ENCODE measurements at regions not wholly inside any gene's neighbourhood (a gene's known extent, or its start where the extent isn't known, plus 50 kb on each side); places are given as distances from the start of the nearest gene placed in this dataset.
A peak's percentile ranks its signal among the peaks of the same experiment; 100 is the strongest.

- DNase-seq: no peak
Observed at GRCh38 chr9:76557674-76558225, 98.8 kb downstream of the GCNT1 start.

GRCh38 chr9:76558465-76558864 is 99.5 kb downstream of the GCNT1 start:
- DNase-seq: no peak

GRCh38 chr9:76559286-76559685 is 100.3 kb downstream of the GCNT1 start:
- DNase-seq: peak in 1 of 14 donors; percentile 62

- no peak for DNase-seq
Observed at GRCh38 chr9:76560481-76560922, 101.5 kb downstream of the GCNT1 start.

DNA sequence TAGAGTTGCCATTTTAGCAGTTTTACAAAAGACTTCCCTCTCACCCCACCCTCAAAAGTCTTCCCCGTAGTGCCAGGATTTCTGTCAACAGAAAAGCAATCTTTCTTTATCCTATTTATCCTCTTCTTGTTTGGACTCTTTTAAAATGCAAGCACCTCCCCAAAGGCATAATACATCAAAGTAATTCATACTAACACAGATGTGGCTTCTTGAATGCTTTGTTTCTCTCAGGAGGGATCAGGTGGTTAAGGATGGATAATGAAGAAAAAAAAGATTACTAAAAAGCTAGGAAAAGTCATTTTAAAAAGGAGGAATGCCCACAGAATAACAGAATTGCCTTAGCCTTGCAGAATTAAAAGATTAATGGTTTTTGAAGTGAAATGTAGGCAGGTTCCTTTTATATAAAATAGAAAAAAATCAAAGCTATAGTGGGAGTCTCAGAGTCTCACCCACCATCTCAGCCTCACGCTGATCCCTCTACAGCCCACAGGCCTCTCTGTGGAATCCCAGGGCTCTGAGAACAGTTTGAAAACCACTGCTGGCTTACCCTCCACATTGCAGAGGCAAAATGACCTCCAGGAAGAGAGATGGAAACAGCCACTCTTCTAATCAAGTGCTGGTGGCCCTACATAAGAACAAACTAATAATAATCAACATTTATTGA is 102.2 kb downstream of the GCNT1 start:
- no peak for DNase-seq

All from C1 segment of cervical spinal cord (tissue), 14 donors.